CD4-positive, alpha-beta T cell treated with Interleukin-4 for 1 hour (primary cell): ENCODE measurements at regions not wholly inside any gene's neighbourhood (a gene's known extent, or its start where the extent isn't known, plus 50 kb on each side); places are given as distances from the start of the nearest gene placed in this dataset.
"Not testable (repeated sequence)": the region's sequence is repeated elsewhere in the genome, so short reads cannot be mapped to it uniquely, and the experiment has no call there.

Experiments
- DNase-seq, 2 donors: peaks; one replicate each; pipeline ENCODE4 v3.0.0-alpha.2; 2020 to 2022

DNA sequence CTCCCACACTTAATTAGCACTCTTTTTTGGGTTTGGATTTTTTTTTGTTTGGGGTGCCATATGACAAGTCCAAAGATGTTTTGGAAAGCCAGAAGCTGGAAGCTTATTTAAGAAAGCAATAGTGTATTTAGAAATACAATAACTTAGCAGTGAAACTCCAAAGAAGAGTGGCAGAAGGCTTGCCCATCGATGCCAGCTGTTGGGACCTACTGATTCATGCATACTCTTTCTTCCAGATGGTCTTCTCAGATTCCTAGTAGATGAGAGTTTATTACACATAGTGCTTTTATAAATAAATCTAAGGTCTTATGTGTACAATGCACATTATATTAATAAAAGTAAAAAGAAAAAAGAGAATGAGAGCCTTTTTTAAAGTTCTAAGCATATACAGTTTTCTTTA, 374.6 kb downstream of the OSTF1 start:
- DNase-seq = no peak

DNA sequence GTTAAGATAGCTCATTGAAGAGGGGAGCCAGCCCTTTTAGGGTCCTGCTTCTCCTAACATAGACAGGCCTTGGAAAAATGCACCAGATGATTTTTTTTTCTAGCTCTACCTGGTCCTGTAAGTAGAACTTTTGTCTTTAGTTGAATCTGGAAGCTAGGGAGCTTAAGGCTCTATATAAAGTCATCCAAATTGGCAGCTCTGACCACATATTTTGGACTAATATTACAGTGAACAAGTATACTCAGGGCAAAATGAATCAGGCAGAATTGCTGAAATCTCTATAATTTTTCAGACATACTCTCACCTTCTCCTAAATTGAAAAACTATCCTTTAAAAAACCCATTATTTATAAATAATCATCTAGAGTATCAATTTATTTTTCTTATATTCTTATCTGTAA, 375.6 kb downstream of the OSTF1 start:
- DNase-seq = no peak

DNA sequence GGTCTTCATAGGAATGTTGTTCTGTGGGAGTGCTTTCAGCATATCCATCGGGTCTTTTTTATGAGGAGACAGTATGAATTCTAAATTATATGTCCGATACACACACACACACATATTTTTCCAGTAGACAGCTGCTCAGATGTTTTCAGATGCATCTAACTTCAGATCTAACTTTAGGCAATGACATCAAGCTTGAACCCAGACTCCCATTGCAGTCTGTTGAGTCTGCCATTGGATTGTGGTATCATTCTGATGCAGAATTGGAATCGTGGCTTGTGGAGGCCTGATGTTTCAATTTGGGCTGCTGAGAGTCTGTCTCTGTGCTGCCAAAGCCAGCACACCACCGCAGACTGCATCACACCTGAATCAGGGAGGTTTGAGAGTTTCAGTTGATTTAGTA, 376.4 kb downstream of the OSTF1 start:
- DNase-seq = no peak

DNA sequence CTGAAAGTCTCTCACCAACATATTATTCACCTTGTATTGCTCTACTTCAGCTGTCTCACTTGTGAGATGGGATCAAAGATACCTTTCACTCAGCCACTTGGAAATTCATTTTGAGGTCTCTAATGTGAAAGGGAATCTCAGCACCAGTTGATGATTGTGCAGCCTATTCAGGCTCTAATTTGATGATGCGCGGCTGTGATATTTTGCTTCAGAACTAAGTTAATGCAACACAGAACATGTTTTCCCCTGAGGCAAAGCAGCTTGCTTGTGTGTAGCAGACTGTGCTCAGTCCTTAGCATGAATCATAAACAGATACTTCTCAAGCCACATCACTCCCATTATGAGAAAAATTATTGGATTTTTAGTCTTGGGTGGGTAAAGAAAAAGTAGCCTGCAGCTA, 378.8 kb downstream of the OSTF1 start:
- DNase-seq = no peak

DNA sequence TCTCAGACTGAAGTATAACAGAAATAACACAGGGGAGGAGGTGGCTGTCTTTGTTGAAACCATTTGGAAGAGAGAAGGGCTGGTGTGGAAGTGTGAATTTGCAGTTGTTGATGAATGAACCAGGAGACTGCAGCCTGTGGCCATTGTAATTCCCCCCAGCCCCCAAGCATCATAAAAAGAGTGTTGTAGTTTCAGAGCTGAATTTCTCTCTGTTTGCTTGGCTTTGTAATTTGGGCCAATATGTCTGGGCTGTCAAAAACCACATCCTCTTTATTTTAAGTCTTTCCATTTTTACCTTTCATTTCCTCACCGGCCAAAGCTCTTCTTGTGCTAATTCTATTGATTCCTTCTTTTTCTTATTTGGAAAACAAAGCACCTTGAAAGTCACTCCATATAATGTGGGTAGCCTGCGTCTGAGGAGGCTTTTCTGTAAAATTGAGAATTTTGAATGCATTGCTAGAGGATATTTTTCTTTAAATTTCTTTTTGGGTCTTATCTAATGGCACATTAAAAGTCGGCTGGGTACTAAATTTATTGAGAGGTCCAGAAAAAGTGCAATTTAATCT, 383.3 kb downstream of the OSTF1 start:
- DNase-seq = no peak

DNA sequence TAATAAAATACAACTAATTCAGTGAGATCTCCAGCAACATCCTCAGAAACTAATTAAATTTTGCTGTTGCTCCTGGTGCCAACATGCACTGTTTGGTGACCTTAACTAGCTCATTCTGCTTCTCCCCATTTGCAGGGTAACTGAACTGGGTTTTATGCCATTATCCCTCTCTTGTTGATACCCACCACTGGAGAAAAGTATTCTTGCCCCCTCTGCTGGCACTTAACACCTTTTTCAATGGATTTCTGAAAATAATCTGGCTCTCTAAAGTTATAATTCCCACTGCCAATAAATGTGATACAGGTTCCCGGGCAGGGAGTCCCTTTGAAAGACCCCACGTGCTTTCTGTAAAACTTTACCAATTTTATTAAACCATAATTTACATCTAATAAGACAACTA, 394.3 kb downstream of the OSTF1 start:
- DNase-seq = no peak

DNA sequence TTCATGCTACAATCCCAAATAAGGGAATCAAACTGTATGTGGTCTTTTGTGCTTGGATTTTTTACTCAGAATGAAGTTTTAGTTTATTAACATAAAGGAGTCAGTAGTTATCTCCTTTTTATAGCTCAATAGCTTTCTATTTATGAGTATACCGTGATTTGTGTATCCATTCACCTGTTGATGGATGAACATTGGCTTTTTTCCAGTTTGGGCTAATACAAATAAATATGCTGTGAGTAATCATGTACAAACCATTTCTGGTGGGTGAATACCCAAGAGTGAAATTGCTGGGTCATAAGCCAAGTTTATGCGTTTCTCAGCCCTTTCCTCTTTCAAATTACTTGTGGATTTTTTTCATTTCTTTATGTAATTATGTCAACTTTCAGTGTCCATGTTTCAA, 395.3 kb downstream of the OSTF1 start:
- no peak for DNase-seq

DNA sequence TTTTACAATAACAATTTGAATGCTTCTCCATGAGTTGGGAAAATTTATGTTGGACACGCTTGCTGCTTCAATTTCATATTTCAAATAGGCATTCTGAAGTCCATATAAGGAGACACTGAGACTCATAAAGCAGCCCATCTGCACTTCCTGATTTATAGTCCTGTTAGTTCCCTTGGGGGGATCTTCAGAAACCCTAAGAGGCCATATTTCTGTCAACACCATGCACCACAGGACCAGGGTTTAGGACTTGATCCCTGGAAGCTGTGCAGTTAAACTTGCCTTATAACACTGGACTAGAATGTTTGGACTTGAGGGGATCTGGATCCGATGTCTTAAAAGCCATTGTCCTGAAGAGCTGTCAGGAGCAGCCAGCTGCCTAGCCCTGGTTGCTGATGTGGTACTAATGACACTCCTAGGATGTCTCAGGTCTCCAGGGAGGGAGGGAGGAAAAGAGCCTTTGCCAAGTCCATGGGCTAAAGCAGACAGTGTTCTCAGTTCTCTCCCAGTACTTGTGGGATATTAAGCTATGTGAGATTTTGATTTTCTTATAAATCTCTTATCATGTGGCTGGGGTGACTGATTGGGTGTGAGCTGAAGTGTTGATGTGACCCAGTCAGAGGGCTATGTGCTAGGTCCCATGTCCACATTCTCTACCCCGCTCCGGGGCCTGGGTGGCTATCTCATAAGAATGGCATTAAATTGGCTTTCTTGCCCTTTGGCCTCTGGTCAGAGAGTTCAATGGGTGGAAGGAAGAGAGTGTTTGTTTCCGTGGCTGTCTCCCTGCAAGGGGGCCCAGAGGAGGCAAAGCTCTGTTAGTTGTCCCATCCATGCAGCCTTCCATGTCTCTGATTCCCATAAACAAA, 399.8 kb downstream of the OSTF1 start:
- DNase-seq = no peak

DNA sequence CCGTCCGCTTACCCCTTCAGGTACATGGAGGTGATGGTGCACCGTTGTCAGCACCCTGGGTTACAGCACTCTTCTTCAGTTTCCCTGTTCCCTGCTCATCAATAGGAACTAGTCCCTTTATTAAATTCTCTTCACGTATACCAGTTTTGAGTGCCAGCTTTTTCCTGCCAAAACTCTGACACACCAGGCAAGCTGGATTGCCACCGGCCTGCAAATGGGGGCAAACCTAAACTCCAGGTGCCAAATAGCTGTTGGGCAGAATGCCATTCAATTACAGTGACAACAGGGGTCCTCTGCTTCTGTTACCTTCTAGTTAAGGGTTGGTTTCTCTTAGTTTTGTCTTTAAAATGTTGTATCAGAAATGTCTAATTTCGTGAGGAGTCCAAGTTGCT, 400.4 kb downstream of the OSTF1 start:
- DNase-seq = no peak

DNA sequence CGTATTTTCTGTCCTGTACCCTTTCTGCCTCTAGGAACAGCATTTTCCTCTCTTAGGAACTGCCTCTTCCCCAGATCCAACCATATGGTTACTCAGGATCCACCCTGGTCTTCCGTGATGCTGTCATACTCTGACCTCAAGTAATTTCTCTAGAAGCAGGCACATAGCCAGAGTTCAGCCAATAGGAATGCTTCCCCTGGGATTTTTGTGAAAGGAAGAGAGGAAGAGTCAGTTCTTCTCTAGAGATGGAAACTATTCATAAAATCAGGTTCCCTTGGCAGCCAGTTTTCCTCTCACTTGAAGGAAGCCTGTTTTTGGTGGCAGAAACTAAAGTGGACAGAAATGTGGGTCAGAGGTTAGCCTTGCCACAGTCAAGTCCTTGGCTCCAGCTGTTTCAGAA, 400.1 kb upstream of the PCSK5 start:
- no peak for DNase-seq

DNA sequence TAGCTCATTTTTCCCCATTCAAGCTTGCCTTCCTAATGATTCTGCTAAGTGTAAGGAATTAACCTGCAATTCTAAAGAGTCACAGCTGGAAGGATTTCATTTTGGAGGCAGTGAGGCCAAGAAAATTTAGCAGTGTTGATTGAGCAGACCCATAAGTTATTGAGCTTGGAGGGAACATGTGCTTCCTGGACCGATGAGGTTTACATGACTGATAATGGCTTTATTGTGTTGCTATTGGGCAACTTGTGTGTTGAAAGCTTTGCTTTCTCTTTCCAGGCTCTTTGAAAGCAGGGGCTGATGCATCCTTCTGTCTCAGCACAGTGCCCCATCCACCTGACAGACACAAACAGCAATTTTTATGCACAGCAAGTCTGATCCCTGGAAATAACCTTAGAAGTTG, 398.9 kb upstream of the PCSK5 start:
- no peak for DNase-seq

DNA sequence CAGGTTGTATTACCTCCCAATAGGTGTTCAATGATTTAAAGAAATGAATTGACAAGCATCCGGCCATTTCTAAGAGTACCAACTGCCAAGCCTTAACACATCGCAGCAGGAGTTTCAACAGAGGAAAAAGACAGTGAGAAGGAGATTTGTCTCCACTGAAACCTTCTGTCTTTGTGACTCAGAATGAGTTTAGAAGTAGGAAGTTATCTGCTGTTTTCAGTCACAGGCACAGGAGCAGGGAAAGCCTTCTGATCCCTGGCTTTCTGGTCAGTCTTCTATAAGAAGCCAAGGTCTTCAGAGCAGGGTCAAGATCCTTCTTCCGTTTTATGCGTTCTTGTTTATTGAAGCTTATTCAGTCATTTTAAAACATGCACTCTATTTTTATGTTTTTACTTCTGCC, 390.7 kb upstream of the PCSK5 start:
- no peak for DNase-seq

DNA sequence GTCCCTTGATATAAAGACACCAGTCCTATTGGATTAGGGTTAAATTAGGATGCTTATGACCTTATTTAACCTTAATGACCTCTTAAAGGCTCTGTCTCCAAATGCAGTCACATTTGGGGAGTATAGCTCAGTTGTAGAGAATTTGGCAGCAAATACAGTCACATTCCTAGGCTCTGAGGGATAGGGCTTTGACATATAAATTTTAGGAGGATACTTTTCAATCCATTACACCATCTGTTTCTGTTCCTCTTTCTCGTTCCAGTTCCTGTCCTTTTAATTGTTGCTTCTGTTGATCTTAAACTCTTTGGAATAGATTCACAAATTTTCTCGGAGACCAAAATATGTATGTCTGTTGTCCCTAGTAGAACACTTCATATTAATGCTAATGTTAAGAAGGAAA, 390.0 kb upstream of the PCSK5 start:
- no peak for DNase-seq

DNA sequence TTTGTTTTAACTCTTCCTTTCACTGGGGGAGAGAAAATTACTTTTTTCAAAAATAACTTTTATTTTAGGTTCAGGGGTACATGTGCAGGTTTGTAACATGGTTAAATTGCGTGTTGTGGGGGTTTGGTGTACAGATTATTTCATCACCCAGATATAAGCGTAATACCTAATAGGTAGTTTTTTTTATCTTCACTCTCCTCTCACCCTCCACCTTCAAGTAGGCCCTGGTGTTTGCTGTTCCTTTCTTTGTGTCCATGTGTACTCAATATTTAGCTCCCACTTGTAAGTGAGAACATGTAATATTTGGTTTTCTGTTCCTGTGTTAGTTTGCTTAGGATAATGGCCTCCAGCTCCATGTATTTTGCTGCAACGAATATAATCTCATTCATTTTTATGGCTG, 389.5 kb upstream of the PCSK5 start:
- not testable (repeated sequence) for DNase-seq

DNA sequence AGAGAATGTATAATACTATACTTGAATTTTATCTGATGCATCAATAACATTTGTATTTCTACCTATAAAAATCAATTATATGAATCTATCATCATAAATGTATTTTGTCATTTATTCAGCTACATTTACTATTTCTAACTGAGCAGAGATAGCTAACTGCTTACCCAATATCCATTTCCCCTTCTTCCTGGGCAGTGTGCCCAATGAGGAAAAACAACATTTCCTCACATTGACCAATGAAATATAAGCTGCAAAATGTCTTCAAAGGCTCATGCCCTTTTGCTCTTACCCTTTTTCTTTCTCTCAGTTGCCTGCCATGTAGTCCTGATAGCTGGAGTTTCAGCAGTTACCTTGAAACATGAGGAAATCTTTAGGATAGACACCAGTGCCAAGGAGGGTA, 385.8 kb upstream of the PCSK5 start:
- DNase-seq = no peak

DNA sequence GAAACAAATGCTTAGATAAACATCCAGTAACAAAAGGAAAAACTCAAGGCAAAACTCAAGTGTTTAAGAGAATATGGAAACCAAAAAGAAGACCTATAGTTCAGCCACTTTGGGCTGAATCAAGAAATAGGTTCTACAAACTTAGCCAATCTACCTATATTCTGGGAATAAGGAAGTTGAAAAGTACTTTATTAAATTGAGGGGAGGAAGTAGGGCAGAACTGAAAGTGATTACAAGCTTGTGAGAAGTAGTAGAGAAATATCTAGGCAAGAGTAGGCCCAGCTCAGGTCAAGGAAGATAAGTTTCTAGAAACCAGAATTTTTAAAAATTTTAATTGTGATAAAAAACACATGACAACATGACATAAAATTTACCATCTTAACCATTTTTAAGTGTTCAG, 384.8 kb upstream of the PCSK5 start:
- no peak for DNase-seq

DNA sequence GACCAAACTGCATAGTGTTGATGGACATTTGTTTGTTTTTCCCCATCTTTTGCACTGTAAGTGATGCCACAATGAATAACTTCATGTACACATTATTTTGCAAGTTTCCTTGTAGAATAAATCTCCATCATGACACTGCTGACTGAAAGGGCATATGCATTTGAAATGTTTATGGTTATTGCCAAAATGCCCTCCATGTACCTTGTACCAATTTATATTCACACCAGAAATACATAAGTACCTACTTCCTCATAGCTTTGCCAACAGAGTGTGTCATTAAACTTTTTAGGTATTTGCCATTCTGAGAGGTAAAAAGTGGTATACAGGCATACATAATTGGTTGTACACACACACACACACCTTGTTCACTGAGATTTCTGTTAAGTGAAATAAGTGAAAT, 361.0 kb upstream of the PCSK5 start:
- DNase-seq = no peak

DNA sequence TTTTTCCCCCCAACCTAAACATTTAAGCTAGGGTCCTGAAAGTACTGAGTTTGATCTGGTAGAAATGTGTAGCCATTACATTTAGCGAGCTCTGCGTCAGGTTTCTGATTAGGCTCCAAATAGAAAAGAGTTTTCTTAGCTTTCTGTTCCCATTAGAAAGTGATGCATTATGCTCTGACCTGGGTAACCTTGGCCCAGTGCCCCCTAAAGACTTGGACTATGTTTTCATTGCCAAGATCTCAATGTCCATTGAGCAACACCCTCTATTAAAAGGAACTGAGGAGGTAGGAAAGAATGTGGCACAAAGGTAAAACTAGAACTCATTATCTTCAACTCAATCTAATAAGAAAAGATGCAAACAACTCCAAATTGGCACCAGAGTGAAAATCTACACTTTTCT, 358.9 kb upstream of the PCSK5 start:
- DNase-seq = no peak

DNA sequence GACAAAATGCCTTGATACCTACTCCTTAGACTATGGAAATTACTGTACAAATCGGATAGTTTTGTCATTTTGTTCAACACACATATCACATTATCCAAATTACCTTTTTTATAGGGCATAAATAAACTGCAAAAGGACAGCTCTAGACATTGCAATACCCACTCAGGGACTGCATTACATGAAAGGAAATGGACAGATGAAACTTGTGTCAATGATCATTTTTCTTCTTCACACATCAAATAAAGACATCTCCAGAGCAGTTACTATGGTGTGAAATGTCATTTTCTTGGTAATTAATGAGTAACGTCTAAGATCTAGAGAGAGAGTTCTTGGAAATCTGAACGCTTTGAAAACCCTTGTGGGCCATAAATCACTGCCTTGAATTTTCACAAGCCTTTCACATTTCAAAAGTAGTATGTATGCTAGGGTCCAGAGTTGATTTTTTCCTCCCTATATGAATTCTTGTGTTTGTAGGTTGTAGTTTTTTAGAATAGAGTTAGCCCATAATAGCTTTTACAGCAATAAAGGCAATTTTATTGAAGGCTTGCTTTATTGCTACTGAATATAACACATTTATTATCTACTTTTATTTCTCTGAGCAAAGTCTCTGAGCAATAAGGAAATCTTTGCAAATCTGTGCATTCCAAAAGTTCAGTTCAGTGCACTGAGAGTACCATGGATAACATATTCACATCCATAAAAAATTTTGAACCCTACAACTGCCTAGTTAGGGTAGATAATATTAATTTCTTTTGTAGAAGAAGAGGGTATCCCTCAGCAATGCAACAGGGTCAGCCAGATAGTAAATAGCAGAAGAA, 358.0 kb upstream of the PCSK5 start:
- DNase-seq = no peak

DNA sequence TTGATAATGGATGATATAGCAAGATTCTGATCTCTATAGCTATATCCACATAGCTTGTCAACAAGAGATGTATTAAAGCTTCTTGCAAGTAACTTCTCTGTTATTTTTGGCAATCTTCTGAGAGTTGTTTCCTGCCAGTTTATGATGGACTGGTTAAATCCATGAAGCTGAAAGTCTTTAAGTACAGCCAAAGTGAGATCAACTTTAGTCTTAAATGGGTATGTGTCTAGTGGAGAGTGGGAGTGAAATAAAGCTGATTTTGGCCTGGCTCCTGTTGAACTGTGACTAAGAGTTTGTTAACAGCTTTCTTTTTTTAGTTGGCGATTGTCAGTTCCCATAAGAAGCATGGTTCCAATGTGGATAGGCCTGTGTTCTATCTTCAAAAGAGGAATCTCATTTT, 350.9 kb upstream of the PCSK5 start:
- no peak for DNase-seq

DNA sequence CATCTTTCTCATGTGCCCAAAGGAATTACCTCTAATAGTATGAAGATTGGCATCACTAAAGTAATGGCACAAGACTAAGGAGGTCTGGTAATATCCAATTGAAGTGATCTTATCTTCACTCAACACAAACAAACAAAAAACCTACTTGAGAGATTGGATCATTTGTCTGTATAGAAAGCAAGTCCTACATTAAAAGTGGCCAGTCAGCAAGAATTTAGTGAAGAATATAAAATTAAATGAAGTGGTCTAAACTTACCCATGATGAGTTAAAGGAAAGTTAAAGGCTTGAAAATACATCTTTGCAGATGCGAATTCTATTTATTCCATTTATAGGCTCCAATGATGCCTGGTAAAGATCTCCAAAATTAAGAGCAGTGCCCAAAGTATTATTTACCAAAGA, 350.3 kb upstream of the PCSK5 start:
- no peak for DNase-seq

DNA sequence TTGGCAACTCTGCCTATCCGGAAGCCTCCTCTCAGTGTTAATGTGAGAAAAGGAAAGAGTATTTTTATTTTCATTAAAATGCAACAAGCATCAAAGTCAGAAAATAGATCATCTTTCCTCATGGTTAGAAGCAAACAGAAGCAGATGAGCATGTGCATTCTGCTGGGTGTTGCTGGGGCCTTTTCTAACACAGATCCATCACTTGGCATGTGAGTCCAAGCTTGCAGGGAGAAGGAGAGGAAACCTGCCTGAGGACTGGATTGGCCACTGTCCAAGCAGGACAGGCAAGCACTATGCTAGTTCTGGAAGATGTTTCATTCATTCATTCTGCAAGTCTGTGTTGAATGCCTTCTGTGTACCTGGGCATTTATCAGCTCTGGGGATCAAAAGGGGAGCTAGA, 348.7 kb upstream of the PCSK5 start:
- no peak for DNase-seq

DNA sequence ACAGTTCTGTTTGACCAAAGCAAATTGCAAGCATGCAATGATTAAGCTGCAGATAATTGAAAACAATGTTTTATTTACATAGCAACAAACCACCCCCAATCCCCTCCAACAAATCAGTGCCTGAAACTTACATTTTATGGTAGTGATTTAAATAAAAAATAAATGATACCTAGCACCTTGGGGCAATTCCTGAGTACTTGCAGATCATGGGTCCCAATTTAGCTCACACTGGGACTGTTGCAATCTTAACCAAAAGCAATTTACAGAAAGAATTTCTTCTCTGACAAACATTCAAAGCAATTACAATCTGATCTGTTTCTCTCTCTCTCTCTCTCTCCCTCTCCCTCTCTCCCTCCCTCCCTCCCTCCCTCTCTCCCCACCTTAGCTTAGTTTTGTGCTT, 345.7 kb upstream of the PCSK5 start:
- DNase-seq = no peak

DNA sequence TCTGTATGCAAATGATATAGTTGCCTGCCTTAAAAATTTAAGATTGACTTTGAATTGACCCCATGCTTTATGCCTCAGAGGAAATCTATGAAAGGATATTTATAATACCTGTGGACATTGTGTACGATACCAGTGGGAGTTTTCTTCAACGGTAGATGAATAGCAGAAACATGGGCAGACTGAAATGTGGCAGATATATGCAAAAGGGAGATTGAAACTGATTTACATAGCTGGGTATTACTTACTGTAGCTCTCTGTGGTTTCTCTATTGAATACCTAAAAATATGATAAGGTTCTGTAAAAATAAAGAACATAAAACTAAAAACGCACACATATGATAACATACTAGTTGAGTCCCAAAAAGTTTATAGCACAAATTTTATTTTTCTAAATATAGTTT, 345.2 kb upstream of the PCSK5 start:
- DNase-seq = no peak
